Right lobe of liver (tissue), 4 donors: ENCODE measurements at regions not wholly inside any gene's neighbourhood (a gene's known extent, or its start where the extent isn't known, plus 50 kb on each side); places are given as distances from the start of the nearest gene placed in this dataset.

Experiments used
- CTCF ChIP-seq, 4 donors: fragments of 200-600 bp in 3 of 4; fragments of 450-650 bp in 1 of 4; IDR thresholded peaks; one replicate each; pipeline versions ENCODE4 v1.5.1 to v1.8.0; 2016 to 2022; ENCODE audit warnings: antibody characterized with exemption in 4 of 4, mild to moderate bottlenecking in 2 of 4
- POLR2A ChIP-seq: fragments of 450-650 bp; IDR thresholded peaks from one replicate; pipeline ENCODE4 v1.6.1; 2017; ENCODE audit warnings: antibody characterized with exemption, mild to moderate bottlenecking
- donor health status: DM: no; HTN: no; CAD: no.
- donor health status: DM: no; HTN: no; CAD: no.
- donor health status: DM: no; HTN: yes; CAD: no.

GRCh38 chr10:121293110-121293509 lies 305.1 kb downstream of the FGFR2 start:
- TF ChIP-seq CTCF (IDR thresholded peaks at IDR 0.05) (no peak), POLR2A (no peak)
